SK-N-SH treated with all-trans-retinoic acid at 6 μM for 48 hours (cell line): ENCODE measurements at regions not wholly inside any gene's neighbourhood (a gene's known extent, or its start where the extent isn't known, plus 50 kb on each side); places are given as distances from the start of the nearest gene placed in this dataset.

Experiments
- ATAC-seq: fragments of 200-7000 bp; cut with Tn5 transposase; 3 replicates; pipeline ENCODE4 v1.9.1; 2020; ENCODE audit warnings: mild to moderate bottlenecking, moderate library complexity
- ARNTL ChIP-seq: fragments of 450-650 bp; formaldehyde crosslinking; IDR thresholded peaks from 2 replicates; pipeline ENCODE4 v1.5.0; 2020; ENCODE audit warnings: low read depth, mild to moderate bottlenecking, moderate library complexity, borderline replicate concordance
- CSDC2 ChIP-seq: fragments of 250-450 bp; sonication (Bioruptor Pico); IDR thresholded peaks from 2 replicates; pipeline ENCODE4 v1.5.0; 2020; ENCODE audit warnings: mild to moderate bottlenecking, moderate library complexity
- CSRNP3 ChIP-seq: fragments of 250-450 bp; sonication (Bioruptor Pico); IDR thresholded peaks from 2 replicates; pipeline ENCODE4 v1.5.1; 2021; ENCODE audit warnings: mild to moderate bottlenecking, moderate library complexity
- ESRRG ChIP-seq: fragments of 250-450 bp; sonication (Bioruptor Pico); IDR thresholded peaks from 2 replicates; pipeline ENCODE4 v1.6.1; 2021; ENCODE audit warnings: mild to moderate bottlenecking
- GLIS3 ChIP-seq: fragments of 250-450 bp; sonication (Bioruptor Pico); IDR thresholded peaks from 2 replicates; pipeline ENCODE4 v1.5.0; 2020; ENCODE audit warnings: mild to moderate bottlenecking, moderate library complexity
- ISL1 ChIP-seq: fragments of 250-450 bp; sonication (Bioruptor Pico); IDR thresholded peaks from 2 replicates; pipeline ENCODE4 v2.1.2; 2022; ENCODE audit warnings: mild to moderate bottlenecking, moderate library complexity
- OSR1 ChIP-seq: fragments of 250-450 bp; sonication (Bioruptor Pico); IDR thresholded peaks from 2 replicates; pipeline ENCODE4 v1.8.0; 2022; ENCODE audit warnings: moderate library complexity, mild to moderate bottlenecking, inconsistent platforms
- PATZ1 ChIP-seq: fragments of 250-450 bp; sonication (Bioruptor Pico); IDR thresholded peaks from 2 replicates; pipeline ENCODE4 v1.8.0; 2020; ENCODE audit warnings: mild to moderate bottlenecking, moderate library complexity, borderline replicate concordance
- PPARA ChIP-seq: fragments of 250-450 bp; sonication (Bioruptor Pico); IDR thresholded peaks from 2 replicates; pipeline ENCODE4 v1.5.0; 2020; ENCODE audit warnings: mild to moderate bottlenecking, borderline replicate concordance
- RARB ChIP-seq: fragments of 250-450 bp; sonication (Bioruptor Pico); IDR thresholded peaks from 2 replicates; pipeline ENCODE4 v1.8.0; 2021; ENCODE audit warnings: mild to moderate bottlenecking, moderate library complexity
- SNAI2 ChIP-seq: fragments of 250-450 bp; sonication (Bioruptor Pico); IDR thresholded peaks from 2 replicates; pipeline ENCODE4 v1.5.0; 2020; ENCODE audit warnings: mild to moderate bottlenecking, moderate library complexity
- TCF4 ChIP-seq: fragments of 250-450 bp; sonication (Bioruptor Pico); IDR thresholded peaks from 2 replicates; pipeline ENCODE4 v1.8.0; 2021; ENCODE audit warnings: mild to moderate bottlenecking, moderate library complexity, borderline replicate concordance
- TOX ChIP-seq: fragments of 250-450 bp; sonication (Bioruptor Pico); IDR thresholded peaks from 2 replicates; pipeline ENCODE4 v1.8.0; 2021; ENCODE audit warnings: mild to moderate bottlenecking, moderate library complexity, borderline replicate concordance
- TSHZ2 ChIP-seq: fragments of 250-450 bp; sonication (Bioruptor Pico); IDR thresholded peaks from 2 replicates; pipeline ENCODE4 v1.5.0; 2020; ENCODE audit warnings: mild to moderate bottlenecking, moderate library complexity
- ZC3H10 ChIP-seq: fragments of 250-450 bp; sonication (Bioruptor Pico); IDR thresholded peaks from 2 replicates; pipeline ENCODE4 v1.5.1; 2021; ENCODE audit warnings: mild to moderate bottlenecking, moderate library complexity
- ZFP3 ChIP-seq: fragments of 250-450 bp; sonication (Bioruptor Pico); IDR thresholded peaks from 2 replicates; pipeline ENCODE4 v1.5.0; 2020; ENCODE audit warnings: mild to moderate bottlenecking, moderate library complexity
- ZFP30 ChIP-seq: fragments of 450-650 bp; formaldehyde crosslinking; IDR thresholded peaks from 2 replicates; pipeline ENCODE4 v1.5.0; 2022; ENCODE audit warnings: mild to moderate bottlenecking, moderate library complexity
- ZNF565 ChIP-seq: fragments of 450-650 bp; formaldehyde crosslinking; conservative IDR thresholded peaks from 2 replicates; pipeline ENCODE4 v1.5.0; 2020; ENCODE audit warnings: low read depth, mild to moderate bottlenecking, moderate library complexity
- ZNF70 ChIP-seq: fragments of 450-650 bp; formaldehyde crosslinking; IDR thresholded peaks from 2 replicates; pipeline ENCODE4 v1.5.0; 2020; ENCODE audit warnings: mild to moderate bottlenecking, moderate library complexity
- ZNF8 ChIP-seq: fragments of 450-650 bp; formaldehyde crosslinking; IDR thresholded peaks from 2 replicates; pipeline ENCODE4 v1.5.0; 2020; ENCODE audit warnings: mild to moderate bottlenecking, moderate library complexity
- TF ChIP-seq, protein P1 (sequence below): fragments of 250-450 bp; sonication (Bioruptor Pico); IDR thresholded peaks from 2 replicates; pipeline ENCODE4 v1.5.1; 2020; ENCODE audit warnings: low read depth, mild to moderate bottlenecking, moderate library complexity

GRCh38 chrX:116285501-116285900, 115.0 kb downstream of the AGTR2 start:
- no peak for TF ChIP-seq TOX (CRISPR knock-in tag)
- TF ChIP-seq PATZ1 (CRISPR knock-in tag): no peak
- no peak for TF ChIP-seq ZC3H10 (CRISPR knock-in tag)
- TF ChIP-seq RARB: no peak
- TF ChIP-seq ISL1 (CRISPR knock-in tag): no peak
- no peak for TF ChIP-seq ZFP30 (CRISPR knock-in tag)
- TF ChIP-seq, protein P1, sequence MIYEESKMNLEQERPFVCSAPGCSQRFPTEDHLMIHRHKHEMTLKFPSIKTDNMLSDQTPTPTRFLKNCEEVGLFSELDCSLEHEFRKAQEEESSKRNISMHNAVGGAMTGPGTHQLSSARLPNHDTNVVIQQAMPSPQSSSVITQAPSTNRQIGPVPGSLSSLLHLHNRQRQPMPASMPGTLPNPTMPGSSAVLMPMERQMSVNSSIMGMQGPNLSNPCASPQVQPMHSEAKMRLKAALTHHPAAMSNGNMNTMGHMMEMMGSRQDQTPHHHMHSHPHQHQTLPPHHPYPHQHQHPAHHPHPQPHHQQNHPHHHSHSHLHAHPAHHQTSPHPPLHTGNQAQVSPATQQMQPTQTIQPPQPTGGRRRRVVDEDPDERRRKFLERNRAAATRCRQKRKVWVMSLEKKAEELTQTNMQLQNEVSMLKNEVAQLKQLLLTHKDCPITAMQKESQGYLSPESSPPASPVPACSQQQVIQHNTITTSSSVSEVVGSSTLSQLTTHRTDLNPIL (CRISPR knock-in tag): no peak
- TF ChIP-seq ZNF565 (CRISPR knock-in tag): no peak
- no peak for TF ChIP-seq GLIS3
- no peak for TF ChIP-seq ZNF70 (CRISPR knock-in tag)
- no peak for TF ChIP-seq PPARA (CRISPR knock-in tag)
- TF ChIP-seq SNAI2 (CRISPR knock-in tag): no peak
- TF ChIP-seq ZFP3 (CRISPR knock-in tag): no peak
- no peak for TF ChIP-seq TCF4 (CRISPR knock-in tag)
- no peak for TF ChIP-seq ZNF8
- TF ChIP-seq OSR1 (CRISPR knock-in tag): no peak
- no peak for TF ChIP-seq ARNTL (CRISPR knock-in tag)
- no peak for TF ChIP-seq CSDC2 (CRISPR knock-in tag)
- TF ChIP-seq CSRNP3 (CRISPR knock-in tag): no peak
- ATAC-seq: no peak

GRCh38 chrX:116289592-116289991, 119.0 kb downstream of the AGTR2 start:
- TF ChIP-seq PPARA (CRISPR knock-in tag): no peak
- no peak for TF ChIP-seq ZFP3 (CRISPR knock-in tag)
- TF ChIP-seq ZFP30 (CRISPR knock-in tag): no peak
- TF ChIP-seq, protein P1 (CRISPR knock-in tag): no peak
- TF ChIP-seq CSDC2 (CRISPR knock-in tag): no peak
- TF ChIP-seq ZC3H10 (CRISPR knock-in tag): no peak
- TF ChIP-seq GLIS3: no peak
- no peak for TF ChIP-seq ARNTL (CRISPR knock-in tag)
- TF ChIP-seq SNAI2 (CRISPR knock-in tag): no peak
- TF ChIP-seq, all 23 proteins: peak for 0
- no peak for ATAC-seq

DNA sequence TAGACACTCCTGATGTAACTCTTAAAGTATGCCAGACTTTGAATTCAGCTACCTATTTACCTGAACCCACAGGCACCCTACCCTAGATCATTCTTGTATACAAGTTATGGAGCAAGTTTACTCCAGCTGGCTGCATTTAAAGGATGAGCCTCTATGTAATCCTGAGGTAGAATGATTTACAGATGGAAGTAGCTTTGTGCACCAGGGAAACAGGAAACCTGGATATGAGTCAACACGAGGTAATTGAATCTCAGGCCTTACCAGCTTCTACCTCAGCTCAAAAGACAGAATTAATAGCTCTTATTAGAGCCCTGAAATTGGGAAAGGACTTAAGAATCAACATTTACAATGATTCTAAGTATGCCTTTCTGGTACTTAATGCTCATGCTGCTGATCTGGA, 119.8 kb downstream of the AGTR2 start:
- TF ChIP-seq PPARA (CRISPR knock-in tag) (no peak), TSHZ2 (CRISPR knock-in tag) (no peak), ESRRG (CRISPR knock-in tag) (no peak), ISL1 (CRISPR knock-in tag) (no peak), CSDC2 (CRISPR knock-in tag) (no peak), OSR1 (CRISPR knock-in tag) (no peak), RARB (no peak), ZFP3 (CRISPR knock-in tag) (no peak), PATZ1 (CRISPR knock-in tag) (no peak), SNAI2 (CRISPR knock-in tag) (no peak)
- TF ChIP-seq, protein P1 (CRISPR knock-in tag): no peak
- ATAC-seq: no peak
